ENCODE measurements at regions not wholly inside any gene's neighbourhood (a gene's known extent, or its start where the extent isn't known, plus 50 kb on each side); places are given as distances from the start of the nearest gene placed in this dataset.

GRCh38 chr2:239574434-239575156 is 173.8 kb upstream of the HDAC4 start:
- Histone ChIP-seq H3K9me2 (ENCODE audit: low read depth, low read length) (no peaks in the 10 kb centered on the region), H3F3A (ENCODE audit: insufficient read depth, low read length) (no peaks in the 10 kb centered on the region), H3K4me1 (ENCODE audit: insufficient read depth, low read length, severe bottlenecking) (no peaks in the 10 kb centered on the region), H3K4me3 (ENCODE audit: low read depth, low read length, poor library complexity, severe bottlenecking) (no peak overlapping the region), H2AFZ (ENCODE audit: low read length) (no peak overlapping the region), H3K27ac (ENCODE audit: low read depth, low read length, poor library complexity, severe bottlenecking) (no peak overlapping the region), H3K9ac (ENCODE audit: low read length) (no peak overlapping the region), H4K20me1 (ENCODE audit: insufficient read depth, low read length) (no peaks in the 10 kb centered on the region), H3K4me2 (ENCODE audit: low read length) (no peak overlapping the region), H3K9me3 (ENCODE audit: low read length) (no peaks in the 10 kb centered on the region), H3K27me3 (ENCODE audit: insufficient read depth, low read length) (no peaks in the 10 kb centered on the region; the same call in 1 of the 2 replicates), H3K79me2 (ENCODE audit: insufficient read depth, low read length) (no peaks in the 10 kb centered on the region), H3K36me3 (ENCODE audit: insufficient read depth, low read length) (no peaks in the 10 kb centered on the region; the same call in 1 of the 2 replicates)
- TF ChIP-seq EZH2 (IDR thresholded peaks at IDR 0.05; ENCODE audit: borderline replicate concordance, low read length) = no peak

GRCh38 chr2:239574054-239574433 is 173.2 kb upstream of the HDAC4 start:
- Histone ChIP-seq H3K27ac (ENCODE audit: low read depth, low read length, poor library complexity, severe bottlenecking) (no peak overlapping the region), H4K20me1 (ENCODE audit: insufficient read depth, low read length) (no peaks in the 10 kb centered on the region), H3K4me2 (ENCODE audit: low read length) (no peak overlapping the region), H2AFZ (ENCODE audit: low read length) (no peak overlapping the region), H3K9me2 (ENCODE audit: low read depth, low read length) (no peaks in the 10 kb centered on the region), H3K4me1 (ENCODE audit: insufficient read depth, low read length, severe bottlenecking) (no peaks in the 10 kb centered on the region), H3K4me3 (ENCODE audit: low read depth, low read length, poor library complexity, severe bottlenecking) (no peak overlapping the region), H3K36me3 (ENCODE audit: insufficient read depth, low read length) (no peaks in the 10 kb centered on the region), H3F3A (ENCODE audit: insufficient read depth, low read length) (no peaks in the 10 kb centered on the region), H3K9me3 (ENCODE audit: low read length) (no peaks in the 10 kb centered on the region), H3K79me2 (ENCODE audit: insufficient read depth, low read length) (no peaks in the 10 kb centered on the region), H3K27me3 (ENCODE audit: insufficient read depth, low read length) (no peaks in the 10 kb centered on the region; the same call in 1 of the 2 replicates), H3K9ac (ENCODE audit: low read length) (no peak overlapping the region)
- no peak for TF ChIP-seq EZH2 (IDR thresholded peaks at IDR 0.05; ENCODE audit: borderline replicate concordance, low read length)
- no peak for TF ChIP-seq CTCF (IDR thresholded peaks at IDR 0.05; ENCODE audit: low read length)

- H3F3A ChIP-seq (ENCODE audit: insufficient read depth, low read length) = no peaks in the 10 kb centered on the region
- H3K36me3 ChIP-seq (ENCODE audit: insufficient read depth, low read length) = no peaks in the 10 kb centered on the region
- H2AFZ ChIP-seq (ENCODE audit: low read length) = no peak overlapping the region
- no peaks in the 10 kb centered on the region for H3K79me2 ChIP-seq (ENCODE audit: insufficient read depth, low read length)
- H3K27me3 ChIP-seq (ENCODE audit: insufficient read depth, low read length) = no peaks in the 10 kb centered on the region; the same call in 1 of the 2 replicates
- no peaks in the 10 kb centered on the region for H3K9me2 ChIP-seq (ENCODE audit: low read depth, low read length)
- no peak overlapping the region for H3K4me2 ChIP-seq (ENCODE audit: low read length)
- TF ChIP-seq CTCF (IDR thresholded peaks at IDR 0.05; ENCODE audit: low read length) = no peak
- no peak for TF ChIP-seq EZH2 (IDR thresholded peaks at IDR 0.05; ENCODE audit: borderline replicate concordance, low read length)
- no peaks in the 10 kb centered on the region for H3K9me3 ChIP-seq (ENCODE audit: low read length)
- H3K4me1 ChIP-seq (ENCODE audit: insufficient read depth, low read length, severe bottlenecking) = no peaks in the 10 kb centered on the region
- H3K4me3 ChIP-seq (ENCODE audit: low read depth, low read length, poor library complexity, severe bottlenecking) = no peak overlapping the region
- H3K9ac ChIP-seq (ENCODE audit: low read length) = no peak overlapping the region
- no peak overlapping the region for H3K27ac ChIP-seq (ENCODE audit: low read depth, low read length, poor library complexity, severe bottlenecking)
- no peaks in the 10 kb centered on the region for H4K20me1 ChIP-seq (ENCODE audit: insufficient read depth, low read length)
Measured at GRCh38 chr2:239570971-239571520, 170.2 kb upstream of the HDAC4 start.

Measured in OCI-LY1 (cell line).